MM.1S (cell line): ENCODE measurements at regions not wholly inside any gene's neighbourhood (a gene's known extent, or its start where the extent isn't known, plus 50 kb on each side); places are given as distances from the start of the nearest gene placed in this dataset.

Experiments
- DNase-seq: peaks from one replicate; pipeline ENCODE4 v3.0.0-alpha.2; 2015
- H2AFZ ChIP-seq: fragments of 300-600 bp; sonication (generic); 2 replicates; pipeline ENCODE4 v1.6.0; 2016; ENCODE audit warnings: antibody characterized with exemption, low read length
- H3F3A ChIP-seq: fragments of 300-600 bp; sonication (generic); 2 replicates; pipeline ENCODE4 v1.6.1; 2016; ENCODE audit warnings: mild to moderate bottlenecking, antibody characterized with exemption, low read length, moderate library complexity, mixed read lengths; ENCODE audit not compliant: insufficient read depth
- H3K27ac ChIP-seq: fragments of 300-600 bp; sonication (generic); 2 replicates; pipeline ENCODE4 v1.5.1; 2016; ENCODE audit warnings: mild to moderate bottlenecking, low read length
- H3K27me3 ChIP-seq: fragments of 300-600 bp; sonication (generic); replicated peaks from 2 replicates; pipeline ENCODE4 v1.6.0; 2016; ENCODE audit warnings: low read length; ENCODE audit not compliant: insufficient read depth
- H3K36me3 ChIP-seq: fragments of 300-600 bp; sonication (generic); replicated peaks from 2 replicates; pipeline ENCODE4 v1.6.1; 2016; ENCODE audit warnings: mild to moderate bottlenecking, low read length, mixed read lengths; ENCODE audit not compliant: insufficient read depth
- H3K4me1 ChIP-seq: fragments of 300-600 bp; sonication (generic); 2 replicates; pipeline ENCODE4 v1.6.1; 2016; ENCODE audit warnings: low read length, mixed read lengths
- H3K4me2 ChIP-seq: fragments of 300-600 bp; sonication (generic); 2 replicates; pipeline ENCODE4 v1.6.0; 2016; ENCODE audit warnings: low read depth, low read length
- H3K4me3 ChIP-seq: fragments of 300-600 bp; sonication (generic); 2 replicates; pipeline ENCODE4 v1.5.1; 2016; ENCODE audit warnings: low read length, mixed read lengths
- H3K79me2 ChIP-seq: fragments of 300-600 bp; sonication (generic); 2 replicates; pipeline ENCODE4 v1.6.1; 2016; ENCODE audit warnings: mixed run types, low read length, mixed read lengths
- H3K9ac ChIP-seq: fragments of 300-600 bp; sonication (generic); 2 replicates; pipeline ENCODE4 v1.6.1; 2016; ENCODE audit warnings: low read length, mixed read lengths
- H3K9me2 ChIP-seq: fragments of 300-600 bp; sonication (generic); replicated peaks from 2 replicates; pipeline ENCODE4 v1.6.1; 2016; ENCODE audit warnings: mild to moderate bottlenecking, low read length, mixed read lengths; ENCODE audit not compliant: insufficient read depth
- H3K9me3 ChIP-seq: fragments of 300-600 bp; sonication (generic); replicated peaks from 2 replicates; pipeline ENCODE4 v1.6.1; 2016; ENCODE audit warnings: mild to moderate bottlenecking, low read length, mixed read lengths; ENCODE audit not compliant: insufficient read depth
- H4K20me1 ChIP-seq: fragments of 300-600 bp; sonication (generic); 2 replicates; pipeline ENCODE4 v1.6.1; 2016; ENCODE audit warnings: mild to moderate bottlenecking, low read length, moderate library complexity, mixed read lengths; ENCODE audit not compliant: insufficient read depth
- EZH2 ChIP-seq: fragments of 300-600 bp; sonication (generic); optimal IDR thresholded peaks from 2 replicates; pipeline ENCODE3; 2017; ENCODE audit warnings: low read depth, mild to moderate bottlenecking, antibody characterized with exemption, low read length, mixed read lengths
- EZH2phosphoT487 ChIP-seq: fragments of 300-600 bp; sonication (generic); IDR thresholded peaks from 2 replicates; pipeline ENCODE4 v1.6.1; 2018; ENCODE audit warnings: antibody characterized with exemption, low read length
- TF ChIP-seq, protein P1 (sequence below): fragments of 300-600 bp; sonication (generic); IDR thresholded peaks from 2 replicates; pipeline ENCODE4 v1.5.1; 2016; ENCODE audit warnings: antibody characterized with exemption, low read length, mixed read lengths

- Histone ChIP-seq H3K79me2 (no peaks in the 10 kb centered on the region), H3K4me2 (no peak overlapping the region), H3K9me3 (no peaks in the 10 kb centered on the region), H3K4me1 (peaks cover 7% of the 10 kb centered on the region; the same call in 1 of the 2 replicates), H4K20me1 (no peaks in the 10 kb centered on the region), H3K27ac (no peak overlapping the region), H3F3A (no peaks in the 10 kb centered on the region), H3K9ac (no peak overlapping the region), H3K9me2 (no peaks in the 10 kb centered on the region), H2AFZ (no peak overlapping the region), H3K27me3 (no peaks in the 10 kb centered on the region), H3K36me3 (no peaks in the 10 kb centered on the region), H3K4me3 (no peak overlapping the region)
- TF ChIP-seq EZH2phosphoT487 (no peak), EZH2 (no peak)
- TF ChIP-seq, protein P1, sequence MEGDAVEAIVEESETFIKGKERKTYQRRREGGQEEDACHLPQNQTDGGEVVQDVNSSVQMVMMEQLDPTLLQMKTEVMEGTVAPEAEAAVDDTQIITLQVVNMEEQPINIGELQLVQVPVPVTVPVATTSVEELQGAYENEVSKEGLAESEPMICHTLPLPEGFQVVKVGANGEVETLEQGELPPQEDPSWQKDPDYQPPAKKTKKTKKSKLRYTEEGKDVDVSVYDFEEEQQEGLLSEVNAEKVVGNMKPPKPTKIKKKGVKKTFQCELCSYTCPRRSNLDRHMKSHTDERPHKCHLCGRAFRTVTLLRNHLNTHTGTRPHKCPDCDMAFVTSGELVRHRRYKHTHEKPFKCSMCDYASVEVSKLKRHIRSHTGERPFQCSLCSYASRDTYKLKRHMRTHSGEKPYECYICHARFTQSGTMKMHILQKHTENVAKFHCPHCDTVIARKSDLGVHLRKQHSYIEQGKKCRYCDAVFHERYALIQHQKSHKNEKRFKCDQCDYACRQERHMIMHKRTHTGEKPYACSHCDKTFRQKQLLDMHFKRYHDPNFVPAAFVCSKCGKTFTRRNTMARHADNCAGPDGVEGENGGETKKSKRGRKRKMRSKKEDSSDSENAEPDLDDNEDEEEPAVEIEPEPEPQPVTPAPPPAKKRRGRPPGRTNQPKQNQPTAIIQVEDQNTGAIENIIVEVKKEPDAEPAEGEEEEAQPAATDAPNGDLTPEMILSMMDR, result no peak
- no peak for DNase-seq
Observed at GRCh38 chr11:100622404-100622803, 64.7 kb upstream of the ARHGAP42 start.

DNA sequence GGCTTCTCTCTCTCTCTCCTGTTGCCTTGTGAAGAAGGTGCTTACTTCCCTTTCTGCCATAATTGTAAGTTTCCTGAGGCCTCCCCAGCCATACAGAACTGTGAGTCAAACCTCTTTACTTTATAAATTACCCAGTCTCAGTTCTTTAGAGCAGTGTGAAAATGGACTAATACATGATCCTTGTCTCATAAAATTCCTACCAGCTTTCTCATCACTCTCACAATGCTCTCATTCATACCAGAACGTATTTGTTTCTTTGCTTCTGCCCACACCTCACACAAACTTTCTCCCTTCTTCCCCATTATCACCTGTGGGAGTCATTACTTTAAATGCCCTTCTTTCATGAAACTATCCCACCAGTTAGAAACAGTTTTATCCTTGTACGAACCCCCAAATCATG, 62.7 kb upstream of the ARHGAP42 start:
- Histone ChIP-seq H3K9me3 (no peaks in the 10 kb centered on the region), H3K4me1 (peaks cover 5% of the 10 kb centered on the region; the same call in 1 of the 2 replicates), H3K4me2 (no peak overlapping the region), H4K20me1 (no peaks in the 10 kb centered on the region), H3K4me3 (no peak overlapping the region), H3K9me2 (no peaks in the 10 kb centered on the region), H3K79me2 (no peaks in the 10 kb centered on the region), H2AFZ (no peak overlapping the region), H3K27ac (no peak overlapping the region), H3K9ac (no peak overlapping the region), H3K27me3 (no peaks in the 10 kb centered on the region), H3K36me3 (no peaks in the 10 kb centered on the region), H3F3A (no peaks in the 10 kb centered on the region)
- TF ChIP-seq EZH2 (no peak), EZH2phosphoT487 (no peak)
- TF ChIP-seq, protein P1, result no peak
- no peak for DNase-seq

GRCh38 chr11:100625041-100625440, 62.0 kb upstream of the ARHGAP42 start:
- H3K36me3 ChIP-seq, result no peaks in the 10 kb centered on the region
- no peaks in the 10 kb centered on the region for H3K9me2 ChIP-seq
- H3K79me2 ChIP-seq, result no peaks in the 10 kb centered on the region
- no peaks in the 10 kb centered on the region for H3K9me3 ChIP-seq
- H3K4me2 ChIP-seq, result no peak overlapping the region
- no peaks in the 10 kb centered on the region for H4K20me1 ChIP-seq
- no peak overlapping the region for H3K4me3 ChIP-seq
- TF ChIP-seq, protein P1, result no peak
- TF ChIP-seq EZH2phosphoT487 (no peak), EZH2 (no peak)
- no peak overlapping the region for H2AFZ ChIP-seq
- no peak overlapping the region for H3K27ac ChIP-seq
- no peaks in the 10 kb centered on the region for H3K27me3 ChIP-seq
- H3F3A ChIP-seq, result no peaks in the 10 kb centered on the region
- H3K9ac ChIP-seq, result no peak overlapping the region
- H3K4me1 ChIP-seq, result no peaks in the 10 kb centered on the region
- DNase-seq, result no peak
